CD4-positive, alpha-beta T cell treated with Interleukin-15 for 4 hours (primary cell): ENCODE measurements at regions not wholly inside any gene's neighbourhood (a gene's known extent, or its start where the extent isn't known, plus 50 kb on each side); places are given as distances from the start of the nearest gene placed in this dataset.
"Not testable (repeated sequence)": the region's sequence is repeated elsewhere in the genome, so short reads cannot be mapped to it uniquely, and the experiment has no call there.

Experiments
- DNase-seq: peaks from one replicate; pipeline ENCODE4 v3.0.0-alpha.2; 2020; ENCODE audit warnings: low spot score

DNA sequence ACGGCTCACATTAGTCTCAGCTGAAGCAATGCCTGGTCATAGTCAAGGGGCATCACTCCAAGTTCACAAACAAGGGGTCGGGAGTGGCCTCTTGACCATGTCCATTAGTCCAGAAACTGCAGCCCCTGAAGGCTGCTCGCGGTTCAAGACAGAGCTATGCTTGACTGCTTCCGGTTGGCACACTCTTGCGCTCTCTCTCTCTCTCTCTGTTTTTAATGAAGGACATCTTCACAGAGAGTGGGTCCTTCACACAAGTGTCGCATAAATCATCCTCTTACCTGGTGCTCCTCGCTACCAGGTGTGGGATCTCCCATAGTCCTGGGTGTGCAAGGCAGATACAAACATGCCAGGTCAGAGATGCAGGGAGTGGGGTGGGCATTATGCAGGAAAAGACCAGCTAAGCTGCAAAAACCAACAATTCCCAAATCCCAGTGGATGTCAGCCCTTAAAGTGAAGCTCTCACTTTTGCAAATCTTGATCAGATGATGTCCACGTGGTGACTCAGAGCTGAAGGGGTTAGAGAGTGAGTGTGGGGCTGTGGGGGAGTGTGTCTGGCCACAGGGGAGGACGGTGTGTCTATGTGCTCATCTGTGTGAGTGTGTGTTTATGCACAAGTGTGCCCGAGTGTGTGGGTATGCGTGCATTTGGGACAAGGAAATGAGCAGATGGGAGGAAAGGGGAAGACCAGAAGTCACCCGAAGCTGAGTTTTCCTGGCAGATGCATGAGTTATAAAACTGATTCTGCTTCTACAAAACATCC is 83.7 kb upstream of the PPP2R2D start:
- no peak for DNase-seq

DNA sequence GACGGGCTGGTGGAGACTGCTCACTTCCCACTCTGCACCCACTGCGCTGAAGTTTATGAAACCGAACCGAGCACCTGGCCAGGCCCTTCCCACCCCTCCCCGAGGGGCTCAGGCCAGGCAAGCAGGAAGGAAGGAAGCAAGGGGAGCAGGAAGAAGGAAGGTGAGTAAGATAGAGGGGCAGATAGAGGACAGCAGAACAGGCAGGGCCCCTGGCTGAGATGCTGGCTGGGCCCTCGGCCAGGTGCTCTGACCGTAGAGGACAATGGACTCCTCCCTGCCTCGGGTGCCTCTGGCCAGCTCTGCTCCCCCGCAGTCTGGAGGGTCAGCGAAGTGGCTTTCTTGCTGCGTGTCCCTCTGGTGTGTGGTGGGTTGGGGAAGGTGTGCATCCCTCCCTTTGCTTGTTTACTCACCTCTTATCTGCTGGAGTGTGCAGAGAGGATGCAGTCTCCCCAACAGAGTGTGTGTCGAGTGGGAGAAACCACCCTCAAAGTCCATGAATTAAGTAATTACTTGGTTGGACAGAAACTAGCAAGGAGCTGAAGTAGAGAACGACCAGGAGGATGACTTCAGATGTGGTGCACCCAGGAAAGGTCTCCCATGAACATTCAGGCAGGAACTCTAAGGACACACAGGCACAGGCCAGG is 82.8 kb upstream of the PPP2R2D start:
- DNase-seq = no peak

DNA sequence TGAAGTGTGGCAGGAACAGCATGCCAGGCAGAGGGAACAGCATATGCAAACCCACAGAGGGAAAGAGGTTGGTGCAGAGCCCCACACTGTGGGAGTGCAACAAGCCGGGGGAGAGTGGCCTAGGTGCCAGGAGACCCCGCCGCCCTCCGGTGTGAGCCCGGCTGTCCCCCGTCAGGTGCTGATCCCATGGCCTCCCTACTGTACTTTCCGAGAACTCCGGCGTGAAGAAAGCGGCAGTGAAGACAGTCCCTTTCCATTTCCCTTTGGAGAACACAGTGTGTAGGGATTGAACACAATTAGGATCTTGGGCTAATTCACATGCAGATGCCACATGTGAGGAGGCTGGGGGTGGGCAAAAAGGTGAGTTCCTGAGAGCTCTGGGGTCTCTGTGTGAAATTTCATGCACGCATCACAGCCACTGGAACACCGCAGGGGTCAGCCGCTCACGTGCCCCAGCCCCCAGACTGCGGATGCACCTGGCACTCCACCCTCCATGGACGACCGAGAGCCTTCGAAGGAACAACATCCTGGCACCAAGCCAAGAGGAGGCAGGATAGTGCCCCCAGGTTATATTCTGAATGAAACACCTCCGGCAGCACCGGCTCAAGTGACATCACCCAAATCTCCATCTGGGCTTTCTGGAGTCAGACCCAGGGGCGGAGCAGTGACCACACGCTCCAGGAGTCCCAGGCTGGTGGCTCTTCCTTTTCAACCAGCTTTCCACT is 82.1 kb upstream of the PPP2R2D start:
- DNase-seq = no peak

DNA sequence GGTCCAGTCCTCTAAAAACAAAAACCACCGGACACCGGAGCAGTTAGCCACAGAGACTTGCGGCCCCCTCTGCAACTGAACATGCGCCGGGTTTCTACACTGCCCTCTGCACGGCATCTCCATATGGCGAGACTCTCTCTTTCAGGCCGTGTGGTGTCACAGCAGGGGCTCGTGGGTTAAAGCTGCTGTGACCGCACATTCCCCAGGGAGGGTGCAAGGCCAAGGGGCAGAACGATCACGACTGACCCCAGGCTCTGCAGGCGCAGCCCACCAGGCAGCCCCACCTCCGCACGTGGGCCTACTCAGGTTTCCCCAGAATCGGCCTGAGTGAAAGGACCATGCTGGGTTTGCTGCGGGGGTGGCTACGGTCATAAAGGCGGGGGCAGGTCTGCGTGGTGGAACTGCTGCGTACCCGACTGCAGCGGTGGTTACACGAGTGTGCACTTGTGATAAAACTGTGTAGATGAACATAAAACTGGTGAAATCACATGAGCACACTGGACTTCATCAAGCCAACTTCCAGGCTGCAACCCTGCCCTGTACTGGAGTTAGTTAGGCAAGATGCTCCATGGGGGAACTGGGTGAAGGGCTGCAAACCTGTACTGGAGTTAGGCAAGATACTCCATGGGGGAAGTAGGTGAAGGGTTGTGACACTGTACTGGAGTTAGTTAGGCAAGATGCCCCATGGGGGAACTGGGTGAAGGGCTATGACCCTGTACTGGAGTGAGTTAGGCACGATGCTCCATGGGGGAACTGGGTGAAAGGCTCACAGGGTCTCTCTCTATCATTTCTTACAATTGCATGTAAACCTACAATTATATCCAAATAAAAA is 81.4 kb upstream of the PPP2R2D start:
- no peak for DNase-seq

DNA sequence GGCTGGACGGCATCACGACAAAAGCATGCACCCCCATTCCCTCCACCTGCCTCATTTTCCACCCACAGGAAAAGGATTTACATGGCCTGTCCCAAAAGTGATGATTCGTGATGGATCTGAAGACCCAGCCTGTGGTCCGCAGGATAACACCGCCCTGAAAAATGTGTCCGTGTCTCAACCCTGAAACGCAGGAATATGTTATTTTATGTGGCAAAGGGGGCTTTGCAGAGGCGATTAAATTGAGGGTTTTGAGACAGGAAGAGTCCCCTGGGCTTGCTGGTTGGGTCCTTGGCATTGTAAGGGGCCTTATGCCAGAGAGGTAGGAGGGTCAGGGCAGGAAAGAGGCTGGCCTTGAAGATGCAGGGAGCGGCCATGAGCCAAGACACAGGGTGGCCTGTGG is 80.2 kb upstream of the PPP2R2D start:
- DNase-seq = no peak

DNA sequence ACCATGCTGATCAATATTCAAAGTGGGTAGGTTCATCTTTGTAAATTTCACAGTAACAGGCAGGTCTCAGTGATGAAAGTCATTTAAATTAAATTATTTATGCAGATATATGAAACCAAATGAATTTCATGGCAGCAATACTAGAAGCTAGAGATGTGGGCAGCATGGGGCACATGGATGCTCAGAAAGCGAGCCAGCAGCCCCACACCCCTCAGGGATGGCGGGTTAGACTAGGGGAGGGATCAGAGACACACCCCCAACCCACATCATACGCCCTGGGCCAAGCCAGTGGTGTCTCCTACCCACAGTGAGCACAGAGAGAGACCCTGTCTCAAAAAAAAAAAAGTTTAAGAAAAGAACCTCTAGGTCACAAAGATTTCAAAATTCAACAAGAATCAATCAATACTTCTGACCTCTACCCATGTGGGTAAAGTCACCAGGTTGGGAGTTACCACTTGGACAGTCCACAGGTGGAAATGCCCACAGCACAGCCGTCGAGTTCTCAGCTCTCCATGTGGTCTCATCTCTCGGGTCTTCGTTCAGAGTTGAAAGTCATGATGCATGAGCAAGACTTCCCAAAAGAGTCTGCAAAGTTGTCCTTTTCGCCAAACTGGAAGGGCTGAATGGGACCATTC is 79.3 kb upstream of the PPP2R2D start:
- no peak for DNase-seq

DNA sequence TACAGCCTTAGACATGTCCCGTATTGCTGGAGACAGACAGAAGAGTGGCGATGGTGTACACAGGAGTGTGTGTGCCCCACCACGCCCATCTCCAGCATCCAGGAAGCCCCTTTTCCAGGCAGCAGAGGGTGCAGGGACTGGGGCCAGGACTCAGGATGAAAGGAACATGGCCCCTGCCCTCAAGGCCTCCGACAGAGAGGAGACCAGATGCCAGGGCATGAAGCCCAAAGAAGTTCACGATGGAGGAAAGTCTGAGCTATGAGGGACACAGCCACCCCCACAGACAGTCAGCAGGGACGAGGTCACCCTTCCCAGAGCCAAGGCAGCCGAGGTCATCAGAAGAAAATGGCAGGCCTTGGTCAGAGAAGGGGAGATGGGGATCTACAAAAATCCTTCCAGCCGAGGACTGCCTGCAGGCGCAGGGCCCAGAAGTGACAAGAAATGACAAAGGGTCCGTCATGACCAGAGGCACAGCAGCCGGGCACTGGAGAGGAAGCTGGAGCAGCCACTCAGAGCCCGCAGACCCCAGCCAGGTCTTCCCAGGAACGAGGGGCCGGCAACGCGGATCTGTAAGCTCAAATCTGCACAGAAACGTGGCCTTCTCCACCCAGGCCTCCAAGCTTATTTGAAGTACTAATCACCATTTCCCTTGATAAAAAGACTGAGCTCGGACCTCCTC is 78.7 kb upstream of the PPP2R2D start:
- no peak for DNase-seq

DNA sequence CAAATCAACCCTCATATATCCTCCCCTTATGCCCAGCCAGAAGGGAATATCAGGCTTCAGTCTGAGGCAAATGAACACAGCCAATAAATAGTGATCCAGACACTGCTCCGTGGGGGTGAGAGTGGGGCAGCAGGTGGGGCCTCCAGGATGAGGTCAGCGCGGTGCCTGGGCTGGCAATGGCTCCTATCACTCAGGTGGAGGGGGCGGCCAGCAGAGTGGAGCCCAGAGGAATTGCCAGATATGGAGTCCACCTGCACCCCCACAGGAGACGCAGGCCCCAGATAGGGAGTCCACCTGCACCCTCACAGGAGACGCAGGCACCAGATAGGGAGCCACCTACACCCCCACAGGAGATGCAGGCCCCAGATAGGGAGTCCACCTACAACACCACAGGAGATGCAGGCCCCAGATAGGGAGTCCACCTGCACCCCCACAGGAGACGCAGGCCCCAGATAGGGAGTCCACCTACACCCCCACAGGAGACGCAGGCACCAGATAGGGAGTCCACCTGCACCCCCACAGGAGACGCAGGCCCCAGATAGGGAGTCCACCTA is 78.0 kb upstream of the PPP2R2D start:
- DNase-seq = no peak

DNA sequence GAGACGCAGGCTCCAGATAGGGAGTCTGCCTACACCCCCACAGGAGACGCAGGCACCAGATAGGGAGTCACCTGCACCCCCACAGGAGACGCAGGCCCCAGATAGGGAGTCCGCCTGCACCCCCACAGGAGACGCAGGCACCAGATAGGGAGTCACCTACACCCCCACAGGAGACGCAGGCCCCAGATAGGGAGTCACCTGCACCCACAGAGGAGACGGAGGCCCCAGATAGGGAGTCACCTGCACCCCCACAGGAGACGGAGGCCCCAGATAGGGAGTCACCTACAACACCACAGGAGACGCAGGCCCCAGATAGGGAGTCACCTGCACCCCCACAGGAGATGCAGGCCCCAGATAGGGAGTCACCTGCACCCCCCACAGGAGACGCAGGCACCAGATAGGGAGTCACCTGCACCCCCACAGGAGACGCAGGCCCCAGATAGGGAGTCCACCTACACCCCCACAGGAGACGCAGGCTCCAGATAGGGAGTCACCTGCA is 77.2 kb upstream of the PPP2R2D start:
- DNase-seq = not testable (repeated sequence)

DNA sequence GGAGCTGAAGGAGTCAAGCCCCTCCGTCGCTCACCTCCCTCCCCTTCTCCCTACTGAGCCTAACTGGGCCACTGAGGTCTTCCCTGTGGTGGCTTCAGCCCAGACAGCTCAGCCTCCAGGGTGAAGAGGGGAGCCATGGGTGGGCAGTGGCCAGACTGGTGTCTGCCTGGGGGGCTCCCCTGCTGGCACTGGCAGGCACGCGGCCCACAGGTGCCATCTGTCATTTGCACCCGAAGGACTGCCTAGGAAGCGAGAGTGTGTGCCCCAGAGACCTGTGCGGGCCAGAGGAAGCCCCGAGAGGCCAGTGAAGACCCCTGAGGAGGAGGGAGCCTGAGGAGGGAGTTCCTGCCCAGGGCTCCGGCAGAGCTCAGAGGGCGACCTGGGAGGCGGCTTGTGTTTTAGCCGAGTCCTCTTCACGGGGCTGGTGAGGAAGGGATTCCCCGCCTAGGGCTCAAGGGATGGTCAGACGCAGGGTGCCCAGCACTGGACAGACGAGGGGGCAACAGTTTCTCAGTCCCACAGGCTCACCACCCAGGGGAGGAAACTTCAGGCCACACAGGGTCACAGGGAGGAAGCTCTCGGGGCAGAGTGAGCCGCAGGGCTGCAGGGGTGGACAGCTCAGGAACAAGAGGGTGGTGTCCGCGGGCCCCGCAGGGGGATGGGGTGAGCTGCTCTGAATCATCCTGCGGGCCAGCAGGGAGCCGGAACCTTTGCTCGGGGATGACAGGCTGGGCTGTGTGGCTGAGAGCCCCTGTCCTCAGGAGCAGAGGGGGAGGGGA is 76.2 kb upstream of the PPP2R2D start:
- DNase-seq = no peak

DNA sequence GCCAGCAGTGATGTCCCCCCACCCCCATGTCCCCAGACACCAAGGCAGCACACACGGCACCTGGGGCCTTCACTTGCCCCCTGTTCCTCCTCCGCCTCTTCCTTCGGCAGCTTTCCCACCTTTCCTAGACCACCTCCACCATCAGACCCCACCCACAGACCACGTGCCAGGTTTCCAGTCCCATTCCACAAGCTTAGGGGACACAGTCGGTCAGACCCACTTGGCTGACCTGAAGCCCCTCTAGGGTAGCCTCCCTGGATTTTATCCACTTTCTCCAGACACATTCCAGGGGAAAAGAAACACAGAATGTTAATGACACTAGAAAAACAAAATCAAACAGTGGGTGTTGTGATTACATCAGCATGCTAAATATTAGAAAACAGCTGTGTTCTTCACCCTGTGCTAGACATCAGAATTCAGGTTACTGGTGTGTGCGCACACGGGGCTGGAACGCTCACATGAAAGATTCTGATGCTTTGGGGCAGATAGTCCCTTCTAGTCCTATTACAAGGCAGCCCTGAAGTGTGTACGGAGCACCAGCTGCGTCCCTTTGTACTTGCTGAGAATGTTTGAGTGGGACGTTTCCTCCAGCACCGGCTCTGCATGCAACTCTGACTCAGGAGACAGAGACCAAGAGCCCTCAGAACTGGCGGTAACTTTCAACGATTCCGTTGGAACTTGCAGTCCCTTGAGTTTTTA is 75.5 kb upstream of the PPP2R2D start:
- no peak for DNase-seq

DNA sequence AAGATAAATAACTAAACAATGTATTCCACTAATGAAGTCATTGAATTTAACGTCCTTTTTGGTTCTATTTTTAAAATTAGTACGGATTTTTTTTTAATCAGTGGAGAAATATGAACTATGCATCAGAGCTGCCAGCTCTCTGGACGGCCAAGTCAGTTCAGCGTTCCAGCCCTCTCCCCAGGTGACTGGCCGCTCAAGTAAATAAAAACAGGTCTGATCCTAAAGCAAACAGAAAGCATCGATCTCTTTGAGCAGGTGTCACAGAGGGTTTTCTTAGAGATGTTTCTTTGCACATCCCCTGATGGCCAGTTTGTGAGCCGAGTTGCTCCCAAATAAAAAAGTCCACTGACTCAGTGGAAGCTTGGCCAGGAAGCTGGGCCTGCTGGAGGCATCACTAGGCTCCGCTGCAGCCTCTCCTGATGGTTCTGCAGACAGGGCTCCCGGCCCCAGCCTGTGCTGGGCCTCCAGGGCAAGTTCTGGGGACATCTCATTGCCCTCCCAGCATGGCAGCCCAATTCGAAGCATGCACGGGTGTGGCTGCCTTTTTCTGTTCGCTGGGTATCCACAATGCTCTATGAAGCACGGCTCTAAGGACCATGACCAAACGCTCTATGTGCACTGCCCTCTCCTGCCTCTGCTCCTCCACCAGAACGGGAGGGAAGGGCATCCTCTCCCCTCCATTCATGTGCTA is 74.7 kb upstream of the PPP2R2D start:
- no peak for DNase-seq

DNA sequence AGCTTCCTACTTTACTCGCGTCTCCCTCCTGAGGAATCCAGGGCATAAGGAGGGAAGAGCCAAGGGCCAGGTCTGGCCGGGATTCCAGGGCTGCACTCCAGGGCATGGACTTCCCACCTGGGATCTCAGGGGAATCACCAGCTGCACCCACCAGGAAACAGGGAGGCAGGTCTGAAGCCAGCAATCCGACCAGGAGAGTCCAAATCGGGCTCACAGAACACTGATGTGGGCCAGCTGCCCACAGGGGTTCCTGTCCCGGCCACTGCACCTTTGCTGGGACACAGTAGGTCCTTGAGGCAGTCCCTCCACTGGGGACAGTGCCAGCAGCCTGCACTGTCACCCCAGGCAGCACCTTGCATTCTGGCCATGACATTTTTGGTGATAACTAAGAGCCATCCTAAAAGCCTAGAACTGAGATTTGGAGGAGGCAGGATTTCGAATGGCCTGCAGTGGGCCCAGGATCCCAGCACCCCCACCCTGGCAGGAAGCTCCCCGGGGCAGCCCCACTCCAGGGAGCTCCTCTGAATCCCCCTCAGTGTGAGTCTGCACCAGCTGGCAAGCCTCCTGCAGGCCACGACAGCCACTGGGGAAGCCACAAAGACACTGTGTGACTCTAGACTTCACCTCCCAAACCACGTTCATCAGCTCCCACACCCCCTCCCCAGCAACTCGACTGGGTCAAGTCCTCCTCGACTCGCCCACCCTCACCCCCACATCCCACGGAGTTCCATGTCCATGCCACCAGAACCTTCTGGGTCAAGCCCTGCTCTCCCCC is 71.5 kb upstream of the PPP2R2D start:
- no peak for DNase-seq

DNA sequence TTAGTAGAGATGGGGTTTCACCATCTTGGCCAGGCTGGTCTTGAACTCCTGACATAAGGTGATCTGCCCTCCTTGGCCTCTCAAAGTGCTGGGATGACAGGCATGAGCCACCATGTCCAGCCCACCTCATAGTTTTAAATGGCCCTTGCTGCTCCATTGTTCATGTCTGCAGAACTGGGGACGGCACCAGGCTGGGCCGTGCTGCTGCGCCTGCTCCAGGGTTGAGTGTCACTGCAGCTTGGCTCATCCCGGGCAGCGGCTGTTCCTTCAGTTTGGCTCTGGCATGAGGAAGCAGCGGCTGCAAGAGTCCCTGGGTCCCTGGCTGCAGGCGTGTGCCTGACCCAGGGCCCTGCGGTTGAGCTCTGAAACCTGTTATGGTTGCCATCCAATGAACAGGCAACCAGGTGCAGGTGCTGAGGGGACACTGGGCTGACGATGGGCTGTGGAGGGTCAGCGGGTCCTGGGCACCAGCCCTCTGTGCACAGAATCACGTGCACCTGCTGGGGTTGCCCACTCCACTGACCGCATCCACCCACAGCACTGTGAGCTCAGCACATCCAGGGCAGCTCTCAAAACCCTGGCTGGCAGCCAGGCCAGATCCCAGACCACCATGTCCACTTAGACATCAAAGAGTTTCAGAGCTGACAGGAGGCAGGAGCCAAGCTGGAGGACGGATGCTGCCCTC is 70.2 kb upstream of the PPP2R2D start:
- no peak for DNase-seq

DNA sequence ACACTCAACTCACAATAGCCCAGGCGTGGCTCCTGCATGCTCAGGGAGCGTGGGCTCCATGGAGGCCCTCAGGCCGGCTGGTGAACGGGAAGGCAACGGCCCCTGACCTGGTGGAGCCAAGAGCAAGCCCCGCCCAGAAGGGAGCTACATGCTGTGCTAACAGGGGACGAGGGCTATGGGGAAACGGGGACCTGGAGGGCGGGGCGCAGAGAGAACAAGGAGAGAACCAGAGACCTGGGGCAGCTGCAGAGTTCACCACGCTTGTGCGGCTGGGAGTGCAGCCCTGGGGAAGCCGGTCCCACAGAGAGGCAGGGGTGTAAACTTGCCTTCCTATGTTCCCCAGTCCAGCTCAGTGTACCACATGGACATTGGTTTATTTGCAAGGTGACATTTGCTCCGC is 69.2 kb upstream of the PPP2R2D start:
- DNase-seq = no peak

DNA sequence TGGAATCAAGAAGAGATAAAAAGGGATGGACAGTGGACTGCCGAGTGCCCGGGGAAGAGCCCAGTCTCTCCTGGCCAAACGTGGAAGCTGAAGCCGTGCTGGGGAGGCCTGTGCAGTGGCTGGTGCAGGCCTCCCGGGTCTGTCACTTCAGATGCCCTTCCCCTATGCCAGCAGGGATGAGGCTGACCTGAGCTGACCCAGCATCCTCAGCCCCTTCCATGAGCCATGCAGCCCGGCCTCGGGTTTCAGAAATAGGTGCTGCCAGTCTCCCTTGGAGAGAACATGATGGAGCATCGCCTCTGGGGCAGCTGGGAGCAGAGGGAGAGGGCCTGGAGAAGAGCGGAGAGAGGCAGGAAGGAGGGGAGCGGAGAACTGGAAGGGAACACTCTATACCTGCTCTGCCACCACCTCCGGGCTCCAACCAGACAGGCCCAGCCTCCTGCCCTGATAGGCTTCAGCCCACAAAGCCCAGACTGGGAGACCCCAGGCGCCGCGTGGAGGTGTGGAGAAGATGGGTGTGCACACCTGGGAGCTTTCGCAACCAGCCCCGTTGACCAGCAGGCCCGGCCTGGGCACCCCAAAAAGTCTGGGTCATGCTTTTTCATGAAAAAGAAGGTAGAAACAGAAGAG is 68.6 kb upstream of the PPP2R2D start:
- DNase-seq = no peak

DNA sequence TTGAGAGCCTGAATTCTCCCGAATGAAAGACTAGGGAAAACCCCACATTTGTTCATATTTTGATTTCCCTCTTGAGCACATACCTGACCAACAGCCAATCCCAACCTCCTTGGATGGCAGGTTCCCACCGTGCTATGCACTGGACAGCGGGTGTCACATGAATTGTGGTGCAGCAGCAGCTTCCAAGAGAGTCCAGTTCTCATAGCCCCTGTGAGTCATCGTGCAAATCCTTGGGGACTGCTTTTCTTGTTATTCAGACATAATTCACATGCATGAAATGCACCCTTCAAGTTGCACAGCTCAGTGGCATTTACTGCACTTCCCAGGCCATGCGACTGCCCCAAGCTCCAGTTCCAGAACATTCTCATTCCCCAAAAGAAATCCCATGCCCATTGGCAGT is 67.8 kb upstream of the PPP2R2D start:
- no peak for DNase-seq
